MCF 10A (cell line): ENCODE measurements at regions not wholly inside any gene's neighbourhood (a gene's known extent, or its start where the extent isn't known, plus 50 kb on each side); places are given as distances from the start of the nearest gene placed in this dataset.

Source experiments
- BruUV-seq: library from RNA; stranded (reverse); fragments of 400-500 nt; replicated peaks from 2 replicates; lab custom pipeline; 2021; lab: Mats Ljungman, UMichigan
- CTCF ChIA-PET: fragments of 300-600 bp; sonication (Branson Sonifier 250); formaldehyde crosslinking; extraction: SDS; loops from one replicate; lab custom pipeline; 2021; ENCODE audit warnings: antibody characterized with exemption, inconsistent platforms; lab: Yijun Ruan, JAX
- POLR2A ChIA-PET: fragments of 300-600, 350-650 bp; sonication (Branson Sonifier 250); formaldehyde crosslinking; extraction: SDS; loops from one replicate; lab custom pipeline; 2020; ENCODE audit warnings: antibody characterized with exemption, inconsistent platforms; lab: Yijun Ruan, JAX
- DNase-seq: peaks from one replicate; pipeline ENCODE4 v3.0.0-alpha.2; 2018; ENCODE audit not compliant: unreplicated experiment
- H3K27ac Mint-ChIP-seq: one replicate; pipeline ENCODE4 v1.8.0; 2022; ENCODE audit warnings: mild to moderate bottlenecking, low read depth, mixed read lengths; ENCODE audit not compliant: unreplicated experiment
- H3K27me3 Mint-ChIP-seq: one replicate; pipeline ENCODE4 v1.8.0; 2022; ENCODE audit warnings: mixed read lengths; ENCODE audit not compliant: insufficient read depth, unreplicated experiment
- H3K36me3 Mint-ChIP-seq: one replicate; pipeline ENCODE4 v1.8.0; 2022; ENCODE audit warnings: mild to moderate bottlenecking, moderate library complexity, mixed read lengths; ENCODE audit not compliant: insufficient read depth, unreplicated experiment
- H3K4me1 Mint-ChIP-seq: one replicate; pipeline ENCODE4 v1.8.0; 2022; ENCODE audit warnings: mixed read lengths; ENCODE audit not compliant: insufficient read depth, unreplicated experiment
- H3K4me3 Mint-ChIP-seq: one replicate; pipeline ENCODE4 v1.8.0; 2022; ENCODE audit warnings: mild to moderate bottlenecking, moderate library complexity, mixed read lengths; ENCODE audit not compliant: unreplicated experiment
- H3K9me3 Mint-ChIP-seq: one replicate; pipeline ENCODE4 v1.8.0; 2022; ENCODE audit warnings: mixed read lengths; ENCODE audit not compliant: unreplicated experiment
- CTCF ChIP-seq: fragments of 200-600 bp; IDR thresholded peaks from one replicate; pipeline ENCODE4 v1.8.0; 2022; ENCODE audit warnings: antibody characterized with exemption, mild to moderate bottlenecking; ENCODE audit not compliant: unreplicated experiment
- intact Hi-C: fragments of 100-400 bp; cut with micrococcal nuclease; formaldehyde crosslinking; loops from 2 replicates; pipeline ENCODE4 v1.14.1; 2022

GRCh38 chr3:28678086-28678485, 329.5 kb upstream of the AZI2 start:
- BruUV-seq = no TSS peak
- Mint-ChIP-seq H3K27me3 (no peaks in the 10 kb centered on the region), H3K4me1 (no peaks in the 10 kb centered on the region), H3K9me3 (no peaks in the 10 kb centered on the region), H3K4me3 (no peak overlapping the region), H3K27ac (no peak overlapping the region), H3K36me3 (no peaks in the 10 kb centered on the region)
- ChIA-PET CTCF (interaction anchor here (0.6 to 2.6 kb wide), 3 partner anchors 10 to 163 kb away, joined by 3 to 18 read pairs (median 3); no protein-coding TSS in a partner anchor), POLR2A (no interaction called here)
- intact Hi-C loops = no loop called here
- DNase-seq = no peak
- TF ChIP-seq CTCF = no peak

GRCh38 chr3:28680050-28680449, 331.4 kb upstream of the AZI2 start:
- H3K27ac Mint-ChIP-seq = no peak overlapping the region
- CTCF ChIA-PET = no interaction called here
- intact Hi-C loops = no loop called here

GRCh38 chr3:28682121-28682520, 333.5 kb upstream of the AZI2 start:
- BruUV-seq = no TSS peak
- H3K4me3 Mint-ChIP-seq = no peak overlapping the region
- TF ChIP-seq CTCF = no peak
- H3K36me3 Mint-ChIP-seq = no peaks in the 10 kb centered on the region
- ChIA-PET POLR2A (no interaction called here), CTCF (interaction anchor here (1.2 kb wide), 1 partner anchor 17 kb away, joined by 3 read pairs; no protein-coding TSS in a partner anchor)
- no peaks in the 10 kb centered on the region for H3K27me3 Mint-ChIP-seq
- intact Hi-C loops = no loop called here
- H3K9me3 Mint-ChIP-seq = no peaks in the 10 kb centered on the region
- DNase-seq = no peak
- no peak overlapping the region for H3K27ac Mint-ChIP-seq
- no peaks in the 10 kb centered on the region for H3K4me1 Mint-ChIP-seq

More at GRCh38 chr3:28680050-28680449, 331.4 kb upstream of the AZI2 start:
- no peak for DNase-seq
- Mint-ChIP-seq H3K9me3 (no peaks in the 10 kb centered on the region), H3K4me3 (no peak overlapping the region), H3K4me1 (no peaks in the 10 kb centered on the region), H3K36me3 (no peaks in the 10 kb centered on the region), H3K27me3 (no peaks in the 10 kb centered on the region)
- TF ChIP-seq CTCF = no peak
- POLR2A ChIA-PET = no interaction called here
- BruUV-seq = no TSS peak

- POLR2A ChIA-PET = no interaction called here
- Mint-ChIP-seq H3K4me1 (no peaks in the 10 kb centered on the region), H3K27ac (no peak overlapping the region), H3K27me3 (no peaks in the 10 kb centered on the region), H3K9me3 (no peaks in the 10 kb centered on the region), H3K36me3 (no peaks in the 10 kb centered on the region), H3K4me3 (no peak overlapping the region)
- no peak for DNase-seq
- BruUV-seq = no TSS peak
- TF ChIP-seq CTCF = no peak
- intact Hi-C loops = no loop called here
- CTCF ChIA-PET = no interaction called here
Observed at GRCh38 chr3:28690176-28690575, 341.6 kb upstream of the AZI2 start.
